Uterus (tissue), 3 donors: ENCODE measurements at regions not wholly inside any gene's neighbourhood (a gene's known extent, or its start where the extent isn't known, plus 50 kb on each side); places are given as distances from the start of the nearest gene placed in this dataset.

ENCODE experiments used
- DNase-seq, 2 donors: peaks; one replicate each; pipeline ENCODE4 v3.0.0-alpha.2; 2019 to 2020
- H3K27ac ChIP-seq, 2 donors: fragments of 200-600 bp; sonication (generic); 1 replicate in 1 of 2; 2 replicates in 1 of 2; pipeline ENCODE4 v1.5.1; 2016 to 2018
- H3K27me3 ChIP-seq, 2 donors: fragments of 200-600 bp; sonication (generic); one replicate each; pipeline ENCODE4 v1.5.1; 2018 to 2019; ENCODE audit warnings: control low read depth in 1 of 2
- H3K36me3 ChIP-seq, 2 donors: fragments of 200-600 bp; sonication (generic); one replicate each; pipeline ENCODE4 v1.5.1; 2019; ENCODE audit warnings: control low read depth in 1 of 2
- H3K4me1 ChIP-seq, 2 donors: fragments of 200-600 bp; sonication (generic); one replicate each; pipeline ENCODE4 v1.5.1; 2018 to 2019; ENCODE audit warnings: control low read depth in 1 of 2
- H3K4me3 ChIP-seq, 2 donors: fragments of 200-600 bp; sonication (generic); 1 replicate in 1 of 2; 2 replicates in 1 of 2; pipeline ENCODE4 v1.5.1; 2018 to 2019; ENCODE audit warnings: mild to moderate bottlenecking in 1 of 2
- H3K9me3 ChIP-seq, 2 donors: fragments of 200-600 bp; sonication (generic); one replicate each; pipeline ENCODE4 v1.5.1; 2019; ENCODE audit warnings: control low read depth in 1 of 2
- CTCF ChIP-seq, 4 experiments: fragments of 200-600 bp in 2 of 4; fragments of 450-650 bp in 2 of 4; sonication (generic) in 2 of 4; IDR thresholded peaks; one replicate each; pipeline ENCODE4 v1.5.1; 2016 to 2019; ENCODE audit warnings: antibody characterized with exemption in 4 of 4, mild to moderate bottlenecking in 2 of 4, moderate library complexity in 1 of 4
- POLR2A ChIP-seq, 2 donors: fragments of 450-650 bp; IDR thresholded peaks; one replicate each; pipeline ENCODE4 v1.6.1; 2016; ENCODE audit warnings: antibody characterized with exemption in 2 of 2, mild to moderate bottlenecking in 1 of 2, moderate library complexity in 1 of 2
- intact Hi-C: fragments of 100-400 bp; cut with DNase I; formaldehyde crosslinking; loops from one replicate; pipeline ENCODE4 v1.15.1; 2023; ENCODE audit warnings: low total_unique reads
- donor health status: DM: yes; HTN: yes; CAD: no.

GRCh38 chr1:192445839-192446489, 129.2 kb downstream of the RGS21 start:
- Histone ChIP-seq H3K9me3 (no peaks in the 10 kb centered on the region), H3K4me1 (no peaks in the 10 kb centered on the region), H3K4me3 (peak overlapping the region in 1 of 2 donors; percentile 23), H3K27ac (no peak overlapping the region), H3K36me3 (no peaks in the 10 kb centered on the region), H3K27me3 (no peaks in the 10 kb centered on the region)
- intact Hi-C loops: no loop called here
- no peak for TF ChIP-seq POLR2A (IDR thresholded peaks at IDR 0.05)
- TF ChIP-seq CTCF (IDR thresholded peaks at IDR 0.05): peak; percentile 51 to 82 (median 68)
- peak; percentile 23 to 44 for DNase-seq

GRCh38 chr1:192448026-192448578, 127.5 kb upstream of the RGS1 start:
- intact Hi-C loops: no loop called here
- Histone ChIP-seq H3K27me3 (no peaks in the 10 kb centered on the region), H3K4me1 (no peaks in the 10 kb centered on the region), H3K9me3 (no peaks in the 10 kb centered on the region), H3K36me3 (no peaks in the 10 kb centered on the region), H3K27ac (no peak overlapping the region), H3K4me3 (no peak overlapping the region)
- TF ChIP-seq CTCF (IDR thresholded peaks at IDR 0.05) (no peak), POLR2A (IDR thresholded peaks at IDR 0.05) (no peak)
- no peak for DNase-seq

- no peaks in the 10 kb centered on the region for H3K27me3 ChIP-seq
- no peak for DNase-seq
- no peak overlapping the region for H3K27ac ChIP-seq
- no peaks in the 10 kb centered on the region for H3K9me3 ChIP-seq
- intact Hi-C loops: no loop called here
- H3K36me3 ChIP-seq: no peaks in the 10 kb centered on the region
- TF ChIP-seq POLR2A (IDR thresholded peaks at IDR 0.05): no peak
- TF ChIP-seq CTCF (IDR thresholded peaks at IDR 0.05): no peak
- no peak overlapping the region for H3K4me3 ChIP-seq
- no peaks in the 10 kb centered on the region for H3K4me1 ChIP-seq
Observed at GRCh38 chr1:192453360-192453992, 122.1 kb upstream of the RGS1 start.

GRCh38 chr1:192459467-192459866, 116.1 kb upstream of the RGS1 start:
- Histone ChIP-seq H3K27me3 (no peaks in the 10 kb centered on the region), H3K9me3 (no peaks in the 10 kb centered on the region), H3K4me1 (no peaks in the 10 kb centered on the region), H3K36me3 (no peaks in the 10 kb centered on the region), H3K4me3 (no peak overlapping the region), H3K27ac (no peak overlapping the region)
- DNase-seq: no peak
- TF ChIP-seq CTCF (IDR thresholded peaks at IDR 0.05) (no peak), POLR2A (IDR thresholded peaks at IDR 0.05) (no peak)
- intact Hi-C loops: no loop called here

GRCh38 chr1:192461684-192462083, 113.9 kb upstream of the RGS1 start:
- H3K36me3 ChIP-seq: no peaks in the 10 kb centered on the region
- intact Hi-C loops: no loop called here
- H3K27ac ChIP-seq: no peak overlapping the region
- DNase-seq: no peak
- H3K4me1 ChIP-seq: no peaks in the 10 kb centered on the region
- TF ChIP-seq CTCF (IDR thresholded peaks at IDR 0.05) (no peak), POLR2A (IDR thresholded peaks at IDR 0.05) (no peak)
- H3K9me3 ChIP-seq: no peaks in the 10 kb centered on the region
- H3K27me3 ChIP-seq: no peaks in the 10 kb centered on the region
- no peak overlapping the region for H3K4me3 ChIP-seq
